ENCODE measurements at regions not wholly inside any gene's neighbourhood (a gene's known extent, or its start where the extent isn't known, plus 50 kb on each side); places are given as distances from the start of the nearest gene placed in this dataset.
"Not testable (repeated sequence)": the region's sequence is repeated elsewhere in the genome, so short reads cannot be mapped to it uniquely, and the experiment has no call there.

GRCh38 chr12:124472690-124473279 is 94.6 kb downstream of the NCOR2 start:
- no peak for DNase-seq

- DNase-seq: no peak
These were observed 95.6 kb downstream of the NCOR2 start for GRCh38 chr12:124471828-124472227.

GRCh38 chr12:124470806-124471205 is 96.6 kb downstream of the NCOR2 start:
- DNase-seq: no peak

GRCh38 chr12:124470139-124470538 is 97.3 kb downstream of the NCOR2 start:
- no peak for DNase-seq

- DNase-seq: peak; percentile 34
These were observed 98.1 kb downstream of the NCOR2 start for GRCh38 chr12:124469193-124469888.

GRCh38 chr12:124467549-124467948 is 99.9 kb downstream of the NCOR2 start:
- DNase-seq: not testable (repeated sequence)

- DNase-seq: no peak
These were observed 100.9 kb downstream of the NCOR2 start for GRCh38 chr12:124466216-124467128.

- DNase-seq: no peak
These were observed 101.9 kb downstream of the NCOR2 start for GRCh38 chr12:124465473-124465872.

GRCh38 chr12:124464830-124465229 is 102.6 kb downstream of the NCOR2 start:
- DNase-seq: no peak

- no peak for DNase-seq
These were observed 103.3 kb downstream of the NCOR2 start for GRCh38 chr12:124464062-124464461.

- DNase-seq: no peak
These were observed 104.0 kb downstream of the NCOR2 start for GRCh38 chr12:124463341-124463921.

GRCh38 chr12:124462750-124463149 is 104.7 kb downstream of the NCOR2 start:
- no peak for DNase-seq

GRCh38 chr12:124461851-124462623 is 105.4 kb downstream of the NCOR2 start:
- DNase-seq: no peak

- DNase-seq: no peak
These were observed 106.2 kb downstream of the NCOR2 start for GRCh38 chr12:124461241-124461673.

GRCh38 chr12:124460771-124461170 is 106.6 kb downstream of the NCOR2 start:
- DNase-seq: no peak

GRCh38 chr12:124459852-124460645 is 107.4 kb downstream of the NCOR2 start:
- DNase-seq: no peak

- no peak for DNase-seq
These were observed 108.2 kb downstream of the NCOR2 start for GRCh38 chr12:124458992-124459851.

- no peak for DNase-seq
These were observed 109.0 kb downstream of the NCOR2 start for GRCh38 chr12:124458220-124458991.

- DNase-seq: peak; percentile 87
These were observed 109.9 kb downstream of the NCOR2 start for GRCh38 chr12:124457287-124458219.
